Left ventricle myocardium inferior (tissue), 1 donor: ENCODE measurements at regions not wholly inside any gene's neighbourhood (a gene's known extent, or its start where the extent isn't known, plus 50 kb on each side); places are given as distances from the start of the nearest gene placed in this dataset.

Source experiments
- DNase-seq: peaks from one replicate; pipeline ENCODE4 v3.0.0-alpha.2; 2020
- H3K27ac ChIP-seq: fragments of 200-600 bp; replicated peaks from 2 replicates; pipeline ENCODE4 v1.8.0; 2021
- H3K27me3 ChIP-seq: fragments of 200-600 bp; 2 replicates; pipeline ENCODE4 v1.8.0; 2021; ENCODE audit warnings: low read depth
- H3K36me3 ChIP-seq: fragments of 200-600 bp; 2 replicates; pipeline ENCODE4 v1.8.0; 2021
- H3K4me1 ChIP-seq: fragments of 200-600 bp; 2 replicates; pipeline ENCODE4 v1.8.0; 2021
- H3K4me3 ChIP-seq: fragments of 200-600 bp; 2 replicates; pipeline ENCODE4 v1.8.0; 2021; ENCODE audit warnings: mild to moderate bottlenecking, moderate library complexity
- H3K9me3 ChIP-seq: fragments of 200-600 bp; replicated peaks from 2 replicates; pipeline ENCODE4 v1.8.0; 2021
- intact Hi-C: fragments of 100-400 bp; cut with micrococcal nuclease; formaldehyde crosslinking; loops from one replicate; pipeline ENCODE4 v1.11.0; 2022
- TF ChIP-seq, protein P1 (sequence below): fragments of 200-600 bp; IDR thresholded peaks from 2 replicates; pipeline ENCODE4 v1.8.0; 2021; ENCODE audit warnings: antibody characterized with exemption, mild to moderate bottlenecking, borderline replicate concordance
- donor health status: DM: no; HTN: yes; CAD: no; lungs with severe emphysema.

GRCh38 chr3:34920806-34921205 lies 718.5 kb upstream of the ARPP21 start:
- peaks cover 8% of the 10 kb centered on the region for H3K9me3 ChIP-seq
- H3K27me3 ChIP-seq, result no peaks in the 10 kb centered on the region
- no peak overlapping the region for H3K4me3 ChIP-seq
- TF ChIP-seq, protein P1, sequence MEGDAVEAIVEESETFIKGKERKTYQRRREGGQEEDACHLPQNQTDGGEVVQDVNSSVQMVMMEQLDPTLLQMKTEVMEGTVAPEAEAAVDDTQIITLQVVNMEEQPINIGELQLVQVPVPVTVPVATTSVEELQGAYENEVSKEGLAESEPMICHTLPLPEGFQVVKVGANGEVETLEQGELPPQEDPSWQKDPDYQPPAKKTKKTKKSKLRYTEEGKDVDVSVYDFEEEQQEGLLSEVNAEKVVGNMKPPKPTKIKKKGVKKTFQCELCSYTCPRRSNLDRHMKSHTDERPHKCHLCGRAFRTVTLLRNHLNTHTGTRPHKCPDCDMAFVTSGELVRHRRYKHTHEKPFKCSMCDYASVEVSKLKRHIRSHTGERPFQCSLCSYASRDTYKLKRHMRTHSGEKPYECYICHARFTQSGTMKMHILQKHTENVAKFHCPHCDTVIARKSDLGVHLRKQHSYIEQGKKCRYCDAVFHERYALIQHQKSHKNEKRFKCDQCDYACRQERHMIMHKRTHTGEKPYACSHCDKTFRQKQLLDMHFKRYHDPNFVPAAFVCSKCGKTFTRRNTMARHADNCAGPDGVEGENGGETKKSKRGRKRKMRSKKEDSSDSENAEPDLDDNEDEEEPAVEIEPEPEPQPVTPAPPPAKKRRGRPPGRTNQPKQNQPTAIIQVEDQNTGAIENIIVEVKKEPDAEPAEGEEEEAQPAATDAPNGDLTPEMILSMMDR, result no peak
- no peaks in the 10 kb centered on the region for H3K36me3 ChIP-seq
- no peak for DNase-seq
- H3K27ac ChIP-seq, result no peak overlapping the region
- intact Hi-C loops, result no loop called here
- no peaks in the 10 kb centered on the region for H3K4me1 ChIP-seq

- H3K27ac ChIP-seq, result no peak overlapping the region
- intact Hi-C loops, result no loop called here
- no peak for DNase-seq
- no peak overlapping the region for H3K4me3 ChIP-seq
- no peaks in the 10 kb centered on the region for H3K4me1 ChIP-seq
- no peaks in the 10 kb centered on the region for H3K9me3 ChIP-seq
- no peaks in the 10 kb centered on the region for H3K36me3 ChIP-seq
- TF ChIP-seq, protein P1, result no peak
- no peaks in the 10 kb centered on the region for H3K27me3 ChIP-seq
These were observed 714.4 kb upstream of the ARPP21 start for GRCh38 chr3:34924961-34925360.

- intact Hi-C loops, result no loop called here
- H3K36me3 ChIP-seq, result no peaks in the 10 kb centered on the region
- H3K9me3 ChIP-seq, result peaks cover 6% of the 10 kb centered on the region
- H3K4me1 ChIP-seq, result no peaks in the 10 kb centered on the region
- H3K27ac ChIP-seq, result no peak overlapping the region
- TF ChIP-seq, protein P1, result no peak
- H3K27me3 ChIP-seq, result no peaks in the 10 kb centered on the region
- no peak overlapping the region for H3K4me3 ChIP-seq
- no peak for DNase-seq
These were observed 713.5 kb upstream of the ARPP21 start for GRCh38 chr3:34925851-34926250.

GRCh38 chr3:34929036-34929435 lies 710.3 kb upstream of the ARPP21 start:
- H3K36me3 ChIP-seq, result no peaks in the 10 kb centered on the region
- no peaks in the 10 kb centered on the region for H3K27me3 ChIP-seq
- no peak for DNase-seq
- TF ChIP-seq, protein P1, result no peak
- no peak overlapping the region for H3K27ac ChIP-seq
- intact Hi-C loops, result no loop called here
- peaks cover 12% of the 10 kb centered on the region for H3K9me3 ChIP-seq
- no peak overlapping the region for H3K4me3 ChIP-seq
- H3K4me1 ChIP-seq, result no peaks in the 10 kb centered on the region

DNA sequence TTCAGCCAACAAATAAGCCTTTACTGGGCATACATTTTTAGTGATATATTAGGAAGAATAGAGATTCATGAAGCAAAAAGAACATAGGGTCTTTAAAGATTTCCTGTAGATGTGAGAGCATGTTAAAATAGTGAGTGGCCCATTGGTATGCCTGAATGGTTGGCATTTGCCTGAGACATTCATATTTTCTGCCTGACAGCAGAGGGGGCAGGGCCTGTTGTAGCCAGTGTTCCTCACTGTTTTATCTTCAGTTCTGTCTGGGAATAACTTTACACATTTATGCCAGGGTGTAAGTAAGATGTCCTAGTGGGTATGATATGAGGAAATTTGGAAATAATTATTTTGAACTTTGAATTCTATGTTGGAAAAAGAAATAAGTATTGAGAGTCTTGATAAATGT lies 704.7 kb upstream of the ARPP21 start:
- Histone ChIP-seq H3K27me3 (no peaks in the 10 kb centered on the region), H3K4me3 (no peak overlapping the region), H3K9me3 (peaks cover 26% of the 10 kb centered on the region), H3K4me1 (no peaks in the 10 kb centered on the region), H3K27ac (no peak overlapping the region), H3K36me3 (no peaks in the 10 kb centered on the region)
- intact Hi-C loops, result no loop called here
- TF ChIP-seq, protein P1, result no peak
- DNase-seq, result no peak

DNA sequence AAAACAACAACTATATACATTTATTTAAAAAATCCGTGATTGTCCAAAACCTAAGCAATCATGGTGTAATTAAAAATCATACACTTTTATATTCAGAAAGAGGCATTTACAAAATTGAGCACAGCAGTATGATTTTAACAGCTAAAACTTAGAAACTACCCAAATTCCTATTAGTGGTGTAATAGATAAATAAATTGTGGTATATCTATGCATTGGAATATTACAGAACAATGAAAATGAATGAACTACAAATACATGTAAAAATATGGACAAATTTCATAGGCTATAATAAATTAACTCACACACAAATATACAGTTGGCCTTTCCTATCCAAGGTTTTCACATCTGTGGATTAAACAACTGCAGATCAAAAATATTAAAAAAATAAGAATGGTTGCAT lies 700.5 kb upstream of the ARPP21 start:
- H3K27me3 ChIP-seq, result no peaks in the 10 kb centered on the region
- H3K9me3 ChIP-seq, result peaks cover 14% of the 10 kb centered on the region
- no peaks in the 10 kb centered on the region for H3K36me3 ChIP-seq
- intact Hi-C loops, result no loop called here
- H3K4me1 ChIP-seq, result no peaks in the 10 kb centered on the region
- TF ChIP-seq, protein P1, result no peak
- DNase-seq, result no peak
- H3K27ac ChIP-seq, result no peak overlapping the region
- H3K4me3 ChIP-seq, result no peak overlapping the region
